ENCODE measurements at regions not wholly inside any gene's neighbourhood (a gene's known extent, or its start where the extent isn't known, plus 50 kb on each side); places are given as distances from the start of the nearest gene placed in this dataset.

GRCh38 chr4:102169345-102169744 lies 175.9 kb downstream of the SLC39A8 start:
- H3K9me3 ChIP-seq (ENCODE audit: control insufficient read depth in 1 of 2, insufficient read depth in 1 of 2, low read depth in 1 of 2, low read length in 2 of 2) = no peaks in the 10 kb centered on the region
- H3K4me3 ChIP-seq (replicated peaks in 1 of 2; ENCODE audit: low read depth in 1 of 2, low read length in 2 of 2) = no peak overlapping the region
- no TSS peak for BruUV-seq (replicated peaks)
- POLR2A ChIA-PET = no interaction called here
- no peaks in the 10 kb centered on the region for H3K9me2 ChIP-seq (ENCODE audit: insufficient read depth)
- H3K4me1 ChIP-seq (ENCODE audit: control insufficient read depth in 1 of 2, insufficient read depth in 2 of 2, low read length in 2 of 2) = no peaks in the 10 kb centered on the region
- no peak for TF ChIP-seq CEBPB (IDR thresholded peaks at IDR 0.05; ENCODE audit: low read depth)
- TF ChIP-seq FOSL1 (IDR thresholded peaks at IDR 0.05; ENCODE audit: low read depth) = no peak
- no peak for TF ChIP-seq POLR2A (IDR thresholded peaks at IDR 0.05; ENCODE audit: borderline replicate concordance, extremely low read depth, insufficient read depth, insufficient read length)
- no peak for TF ChIP-seq SIN3A (IDR thresholded peaks at IDR 0.05; ENCODE audit: low read depth)
- no peak for TF ChIP-seq CTCF (IDR thresholded peaks at IDR 0.05 in 2 of 3, conservative IDR thresholded peaks at IDR 0.05 in 1 of 3; ENCODE audit: borderline replicate concordance in 1 of 3, insufficient read depth in 1 of 3, low read depth in 2 of 3, low read length in 2 of 3)
- TF ChIP-seq POLR2AphosphoS5 (IDR thresholded peaks at IDR 0.05; ENCODE audit: low read depth, low read length) = no peak
- TF ChIP-seq, protein P1, sequence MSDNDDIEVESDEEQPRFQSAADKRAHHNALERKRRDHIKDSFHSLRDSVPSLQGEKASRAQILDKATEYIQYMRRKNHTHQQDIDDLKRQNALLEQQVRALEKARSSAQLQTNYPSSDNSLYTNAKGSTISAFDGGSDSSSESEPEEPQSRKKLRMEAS (IDR thresholded peaks at IDR 0.05) = no peak
- no peak for TF ChIP-seq ELF1 (IDR thresholded peaks at IDR 0.05; ENCODE audit: borderline replicate concordance, low read depth)
- no peak for TF ChIP-seq SRF (IDR thresholded peaks at IDR 0.05; ENCODE audit: low read depth)
- no peak for TF ChIP-seq EGR1 (IDR thresholded peaks at IDR 0.05; ENCODE audit: low read depth)
- TF ChIP-seq EZH2 (IDR thresholded peaks at IDR 0.05) = no peak
- TF ChIP-seq, protein P2, sequence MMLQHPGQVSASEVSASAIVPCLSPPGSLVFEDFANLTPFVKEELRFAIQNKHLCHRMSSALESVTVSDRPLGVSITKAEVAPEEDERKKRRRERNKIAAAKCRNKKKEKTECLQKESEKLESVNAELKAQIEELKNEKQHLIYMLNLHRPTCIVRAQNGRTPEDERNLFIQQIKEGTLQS (IDR thresholded peaks at IDR 0.05) = no peak
- no peak for TF ChIP-seq EZH2phosphoT487 (IDR thresholded peaks at IDR 0.05; ENCODE audit: borderline replicate concordance)
- no peak for TF ChIP-seq SP1 (IDR thresholded peaks at IDR 0.05; ENCODE audit: low read depth)
- TF ChIP-seq CBX3 (IDR thresholded peaks at IDR 0.05; ENCODE audit: low read depth) = no peak
- no peak for TF ChIP-seq ZNF274 (IDR thresholded peaks at IDR 0.05; ENCODE audit: low read depth, low read length)
- H2AFZ ChIP-seq (ENCODE audit: low read depth, low read length, poor library complexity, severe bottlenecking) = no peak overlapping the region
- no peak for ATAC-seq
- H4K20me1 ChIP-seq (ENCODE audit: insufficient read depth) = no peaks in the 10 kb centered on the region
- intact Hi-C loops (cut with micrococcal nuclease) = no loop called here
- CTCF ChIA-PET = no interaction called here
- no peak for DNase-seq (ENCODE audit: low read depth, low spot score)
- no peaks in the 10 kb centered on the region for H3K36me3 ChIP-seq (ENCODE audit: control insufficient read depth in 1 of 2, insufficient read depth in 2 of 2, low read length in 2 of 2)
- H3K4me2 ChIP-seq (ENCODE audit: low read length) = no peak overlapping the region
- H3K9ac ChIP-seq (ENCODE audit: low read length) = no peak overlapping the region
- RAD21 ChIA-PET (ENCODE audit: low non-redundant PET in 1 of 2, low total read pairs in 2 of 2, uncharacterized antibody in 2 of 2, unreplicated experiment in 2 of 2) = no interaction called here
- no peak overlapping the region for H3K27ac ChIP-seq (ENCODE audit: low read depth, low read length)
- no peaks in the 10 kb centered on the region for H3K79me2 ChIP-seq (ENCODE audit: insufficient read depth, low read length)
- H3K27me3 ChIP-seq (ENCODE audit: insufficient read depth, low read length) = no peaks in the 10 kb centered on the region
